Kidney (tissue), 13 donors: ENCODE measurements at regions not wholly inside any gene's neighbourhood (a gene's known extent, or its start where the extent isn't known, plus 50 kb on each side); places are given as distances from the start of the nearest gene placed in this dataset.

Experiments
- DNase-seq, 5 donors: peaks; one replicate each; pipeline ENCODE4 v3.0.0-alpha.2; 2013 to 2020
- FAIRE-seq: peaks from 2 replicates; lab custom pipeline; 2012; peaks lifted over from hg19 to GRCh38; lab: Jason Lieb, UNC
- H3K27ac ChIP-seq, 2 donors: one replicate each; pipeline ENCODE4 v1.7.0; 2013; ENCODE audit warnings: low read depth in 2 of 2, low read length in 2 of 2, inconsistent platforms in 1 of 2
- H3K27me3 ChIP-seq: one replicate; pipeline ENCODE4 v1.7.1; 2013; ENCODE audit warnings: low read length, inconsistent platforms; ENCODE audit not compliant: control insufficient read depth, insufficient read depth
- H3K36me3 ChIP-seq, 3 donors: one replicate each; pipeline versions ENCODE4 v1.7.0 to v1.7.1; 2013; ENCODE audit warnings: low read length in 3 of 3, control low read depth in 1 of 3, inconsistent platforms in 1 of 3; ENCODE audit not compliant: insufficient read depth in 3 of 3, control insufficient read depth in 2 of 3
- H3K4me1 ChIP-seq, 3 donors: one replicate each; pipeline versions ENCODE4 v1.7.0 to v1.7.1; 2013; ENCODE audit warnings: low read length in 3 of 3, inconsistent platforms in 1 of 3, low read depth in 1 of 3; ENCODE audit not compliant: control insufficient read depth in 2 of 3, insufficient read depth in 2 of 3
- H3K4me3 ChIP-seq, 3 donors: one replicate each; pipeline versions ENCODE4 v1.7.0 to v1.8.1; 2013; ENCODE audit warnings: low read length in 3 of 3, control low read depth in 1 of 3, inconsistent platforms in 1 of 3
- H3K9ac ChIP-seq, 3 donors: one replicate each; pipeline versions ENCODE4 v1.7.0 to v1.7.1; 2013; ENCODE audit warnings: low read length in 3 of 3, control low read depth in 1 of 3, inconsistent platforms in 1 of 3
- H3K9me3 ChIP-seq, 3 donors: one replicate each; pipeline versions ENCODE4 v1.7.0 to v1.7.1; 2013; ENCODE audit warnings: low read length in 3 of 3, control low read depth in 1 of 3, inconsistent platforms in 1 of 3; ENCODE audit not compliant: control insufficient read depth in 2 of 3, insufficient read depth in 1 of 3
- CTCF ChIP-seq: IDR thresholded peaks from 3 replicates; pipeline ENCODE4 v1.5.1; 2012; ENCODE audit warnings: mild to moderate bottlenecking, moderate library complexity, borderline replicate concordance; ENCODE audit not compliant: insufficient read depth; ENCODE audit errors: extremely low read depth
- intact Hi-C: fragments of 100-400 bp; cut with DNase I; formaldehyde crosslinking; loops from one replicate; pipeline ENCODE4 v1.11.1; 2022
- donor health status: control.
- donor health status: control.
- donor health status: control.
- donor health status: control.
- donor health status: control.
- donor health status: DM: yes; HTN: yes; CAD: no.
- donor health status: Normal renal cell carcinoma (clear cell type).

GRCh38 chr19:22530042-22530441 lies 104.1 kb upstream of the ZNF492 start:
- no peak overlapping the region for H3K9ac ChIP-seq
- H3K4me1 ChIP-seq = no peaks in the 10 kb centered on the region
- TF ChIP-seq CTCF = no peak
- FAIRE-seq (no peak), DNase-seq (no peak)
- H3K4me3 ChIP-seq = no peak overlapping the region
- H3K9me3 ChIP-seq = no peaks in the 10 kb centered on the region
- H3K36me3 ChIP-seq = no peaks in the 10 kb centered on the region
- no peaks in the 10 kb centered on the region for H3K27me3 ChIP-seq
- no peak overlapping the region for H3K27ac ChIP-seq
- intact Hi-C loops = no loop called here

GRCh38 chr19:22528956-22529355 lies 105.2 kb upstream of the ZNF492 start:
- no peaks in the 10 kb centered on the region for H3K27me3 ChIP-seq
- H3K36me3 ChIP-seq = no peaks in the 10 kb centered on the region
- no peak for TF ChIP-seq CTCF
- no peak for DNase-seq
- intact Hi-C loops = no loop called here
- no peaks in the 10 kb centered on the region for H3K4me1 ChIP-seq
- H3K27ac ChIP-seq = no peak overlapping the region
- H3K9ac ChIP-seq = no peak overlapping the region
- no peaks in the 10 kb centered on the region for H3K9me3 ChIP-seq
- FAIRE-seq = no peak
- peak overlapping the region in 1 of 3 donors; percentile 25 for H3K4me3 ChIP-seq

- H3K36me3 ChIP-seq = no peaks in the 10 kb centered on the region
- no peak overlapping the region for H3K4me3 ChIP-seq
- intact Hi-C loops = no loop called here
- H3K27me3 ChIP-seq = no peaks in the 10 kb centered on the region
- H3K9ac ChIP-seq = no peak overlapping the region
- H3K9me3 ChIP-seq = no peaks in the 10 kb centered on the region
- H3K27ac ChIP-seq = no peak overlapping the region
- H3K4me1 ChIP-seq = no peaks in the 10 kb centered on the region
- TF ChIP-seq CTCF = no peak
- DNase-seq (no peak), FAIRE-seq (no peak)
These were observed 105.4 kb upstream of the ZNF98 start for GRCh38 chr19:22527554-22527953.

GRCh38 chr19:22526661-22527272 lies 104.6 kb upstream of the ZNF98 start:
- no peak overlapping the region for H3K4me3 ChIP-seq
- peak overlapping the region in 1 of 3 donors; percentile 34 for H3K9ac ChIP-seq
- no peaks in the 10 kb centered on the region for H3K27me3 ChIP-seq
- no peak for TF ChIP-seq CTCF
- H3K36me3 ChIP-seq = no peaks in the 10 kb centered on the region
- H3K9me3 ChIP-seq = no peaks in the 10 kb centered on the region
- DNase-seq = peak in 1 of 5 donors; percentile 2
- intact Hi-C loops = no loop called here
- no peaks in the 10 kb centered on the region for H3K4me1 ChIP-seq
- FAIRE-seq = no peak
- no peak overlapping the region for H3K27ac ChIP-seq
